ENCODE measurements at regions not wholly inside any gene's neighbourhood (a gene's known extent, or its start where the extent isn't known, plus 50 kb on each side); places are given as distances from the start of the nearest gene placed in this dataset.

DNA sequence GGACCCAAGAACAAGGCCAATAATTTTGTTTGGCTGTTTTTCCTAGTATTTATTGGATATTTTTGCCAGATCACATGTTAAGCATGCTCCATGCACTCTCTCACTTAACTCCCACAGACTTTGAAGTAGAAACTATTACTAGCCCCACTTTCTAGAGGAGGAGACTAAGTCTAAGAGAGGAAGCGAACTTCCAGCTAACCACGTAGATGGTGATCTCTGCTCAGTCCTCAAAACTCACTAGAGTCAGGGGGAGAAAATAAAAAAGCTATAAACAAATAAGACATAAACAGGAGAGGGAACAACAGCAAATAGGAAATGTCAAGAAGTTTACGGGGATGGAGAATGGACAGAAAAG, 481.0 kb upstream of the PROK2 start:
- TF ChIP-seq, protein P1, sequence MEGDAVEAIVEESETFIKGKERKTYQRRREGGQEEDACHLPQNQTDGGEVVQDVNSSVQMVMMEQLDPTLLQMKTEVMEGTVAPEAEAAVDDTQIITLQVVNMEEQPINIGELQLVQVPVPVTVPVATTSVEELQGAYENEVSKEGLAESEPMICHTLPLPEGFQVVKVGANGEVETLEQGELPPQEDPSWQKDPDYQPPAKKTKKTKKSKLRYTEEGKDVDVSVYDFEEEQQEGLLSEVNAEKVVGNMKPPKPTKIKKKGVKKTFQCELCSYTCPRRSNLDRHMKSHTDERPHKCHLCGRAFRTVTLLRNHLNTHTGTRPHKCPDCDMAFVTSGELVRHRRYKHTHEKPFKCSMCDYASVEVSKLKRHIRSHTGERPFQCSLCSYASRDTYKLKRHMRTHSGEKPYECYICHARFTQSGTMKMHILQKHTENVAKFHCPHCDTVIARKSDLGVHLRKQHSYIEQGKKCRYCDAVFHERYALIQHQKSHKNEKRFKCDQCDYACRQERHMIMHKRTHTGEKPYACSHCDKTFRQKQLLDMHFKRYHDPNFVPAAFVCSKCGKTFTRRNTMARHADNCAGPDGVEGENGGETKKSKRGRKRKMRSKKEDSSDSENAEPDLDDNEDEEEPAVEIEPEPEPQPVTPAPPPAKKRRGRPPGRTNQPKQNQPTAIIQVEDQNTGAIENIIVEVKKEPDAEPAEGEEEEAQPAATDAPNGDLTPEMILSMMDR (IDR thresholded peaks at IDR 0.05; ENCODE audit: extremely low read depth in 1 of 2, insufficient read depth in 1 of 2, low read depth in 1 of 2, low read length in 2 of 2): no peak
- TF ChIP-seq EZH2 (IDR thresholded peaks at IDR 0.05; ENCODE audit: borderline replicate concordance, low read depth, low read length, severe bottlenecking) (no peak), POLR2AphosphoS5 (IDR thresholded peaks at IDR 0.05; ENCODE audit: insufficient read depth, low read depth, low read length) (no peak), MYC (IDR thresholded peaks at IDR 0.05; ENCODE audit: low read depth, low read length) (no peak), POLR2A (IDR thresholded peaks at IDR 0.05; ENCODE audit: low read depth, low read length) (no peak)
- TF ChIP-seq, protein P2, sequence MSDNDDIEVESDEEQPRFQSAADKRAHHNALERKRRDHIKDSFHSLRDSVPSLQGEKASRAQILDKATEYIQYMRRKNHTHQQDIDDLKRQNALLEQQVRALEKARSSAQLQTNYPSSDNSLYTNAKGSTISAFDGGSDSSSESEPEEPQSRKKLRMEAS (IDR thresholded peaks at IDR 0.05; ENCODE audit: insufficient read depth, insufficient read length): no peak

Data from endothelial cell of umbilical vein (primary cell).